HEK293T (cell line): ENCODE measurements at regions not wholly inside any gene's neighbourhood (a gene's known extent, or its start where the extent isn't known, plus 50 kb on each side); places are given as distances from the start of the nearest gene placed in this dataset.

Experiments used
- BHLHE40 ChIP-seq: fragments of 450-650 bp; IDR thresholded peaks from 2 replicates; pipeline ENCODE4 v1.6.1; 2016; ENCODE audit warnings: mild to moderate bottlenecking, moderate library complexity, borderline replicate concordance
- CTBP1 ChIP-seq: fragments of 450-650 bp; IDR thresholded peaks from 2 replicates; pipeline ENCODE4 v1.6.1; 2016; ENCODE audit warnings: borderline replicate concordance
- HDGF ChIP-seq: fragments of 450-650 bp; IDR thresholded peaks from 2 replicates; pipeline ENCODE4 v1.6.1; 2017; ENCODE audit warnings: antibody characterized with exemption, borderline replicate concordance
- NFRKB ChIP-seq: fragments of 450-650 bp; IDR thresholded peaks from 2 replicates; pipeline ENCODE4 v1.6.1; 2016; ENCODE audit warnings: mild to moderate bottlenecking, moderate library complexity

DNA sequence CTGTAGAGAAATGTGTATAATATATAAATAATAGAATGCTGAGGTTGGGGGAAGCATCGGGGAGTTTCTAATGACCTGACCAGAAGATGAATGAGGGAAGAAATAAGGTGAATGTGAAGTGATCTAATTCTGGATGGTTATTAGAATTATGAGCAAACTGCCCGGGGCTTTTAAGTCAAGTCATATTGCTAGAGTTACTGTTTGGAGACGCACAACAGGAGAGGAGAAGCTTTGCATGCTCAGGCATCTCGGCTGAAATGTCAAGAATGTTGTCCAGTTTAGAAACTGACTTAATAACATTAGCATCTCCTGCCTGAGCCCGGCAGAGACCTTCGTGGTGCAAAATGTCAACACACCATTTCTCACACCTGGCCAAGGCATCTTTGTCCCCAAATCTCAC lies 119.1 kb downstream of the RRAGC start:
- no peak for TF ChIP-seq HDGF
- no peak for TF ChIP-seq CTBP1
- no peak for TF ChIP-seq NFRKB
- TF ChIP-seq BHLHE40: no peak
